HCT116 (cell line): ENCODE measurements at regions not wholly inside any gene's neighbourhood (a gene's known extent, or its start where the extent isn't known, plus 50 kb on each side); places are given as distances from the start of the nearest gene placed in this dataset.

Experiments
- ATAC-seq: fragments of 200-7000 bp; cut with Tn5 transposase; 2 replicates; pipeline ENCODE4 v1.9.1; 2020; ENCODE audit warnings: mild to moderate bottlenecking, moderate library complexity
- BruUV-seq: library from RNA; stranded (reverse); fragments of 400-500 nt; replicated peaks from 2 replicates; lab custom pipeline; 2021; lab: Mats Ljungman, UMichigan
- CTCF ChIA-PET: fragments of 300-600 bp; sonication (Branson Sonifier 250); formaldehyde crosslinking; loops from one replicate; lab custom pipeline; 2021; ENCODE audit warnings: antibody characterized with exemption; lab: Charles Lee
- POLR2A ChIA-PET: fragments of 300-600, 350-600 bp; sonication (Branson Sonifier 250); formaldehyde crosslinking; loops from one replicate; lab custom pipeline; 2021; ENCODE audit warnings: antibody characterized with exemption; lab: Charles Lee
- RAD21 ChIA-PET, 2 experiments: fragments of 300-600 bp; sonication (Branson Sonifier 250); formaldehyde crosslinking; loops; one replicate each; lab custom pipeline; 2023; ENCODE audit warnings: low total read pairs in 2 of 2; ENCODE audit not compliant: uncharacterized antibody in 2 of 2, unreplicated experiment in 2 of 2, low non-redundant PET in 1 of 2; lab: Charles Lee
- DNase-seq: peaks from one replicate; pipeline ENCODE4 v3.0.0-alpha.2; 2010; ENCODE audit warnings: low read depth, low spot score
- H2AFZ ChIP-seq: fragments of 200-600 bp; shearing (Covaris generic), sonication (generic); 2 replicates; pipeline ENCODE4 v1.6.1; 2017; ENCODE audit warnings: low read depth, mixed run types, mixed read lengths, antibody characterized with exemption, low read length; ENCODE audit not compliant: poor library complexity, severe bottlenecking
- H3K27ac ChIP-seq: 2 replicates; pipeline ENCODE4 v1.5.1; 2012; ENCODE audit warnings: low read depth, low read length
- H3K27me3 ChIP-seq: fragments of 200-600 bp; sonication (generic); 2 replicates; pipeline ENCODE4 v1.6.1; 2016; ENCODE audit warnings: mixed run types, low read length, mixed read lengths; ENCODE audit not compliant: insufficient read depth
- H3K36me3 ChIP-seq, 2 experiments: fragments of 200-500 bp in 1 of 2; fragments of 200-600 bp in 1 of 2; sonication (Bioruptor generic) in 1 of 2; sonication (generic) in 1 of 2; 2 replicates each; pipeline versions ENCODE4 v1.5.1 to v1.6.1; 2014 to 2016; ENCODE audit warnings: low read length in 2 of 2, inconsistent platforms in 1 of 2, mixed read lengths in 1 of 2, mixed run types in 1 of 2; ENCODE audit not compliant: insufficient read depth in 2 of 2, control insufficient read depth in 1 of 2
- H3K4me1 ChIP-seq, 2 experiments: fragments of 200-600 bp in 1 of 2; sonication (generic) in 1 of 2; 2 replicates each; pipeline versions ENCODE4 v1.5.1 to v1.6.1; 2012 to 2017; ENCODE audit warnings: low read length in 2 of 2, inconsistent platforms in 1 of 2, mild to moderate bottlenecking in 1 of 2, mixed read lengths in 1 of 2, mixed run types in 1 of 2, moderate library complexity in 1 of 2; ENCODE audit not compliant: insufficient read depth in 2 of 2, control insufficient read depth in 1 of 2
- H3K4me2 ChIP-seq: fragments of 200-600 bp; sonication (generic); 2 replicates; pipeline ENCODE4 v1.6.1; 2017; ENCODE audit warnings: mixed run types, low read length, mixed read lengths
- H3K4me3 ChIP-seq, 2 experiments: fragments of 200-600 bp in 1 of 2; sonication (generic) in 1 of 2; replicated peaks in 1 of 2; 2 replicates each; pipeline ENCODE4 v1.5.1; 2011 to 2016; ENCODE audit warnings: low read length in 2 of 2, control low read depth in 1 of 2, low read depth in 1 of 2, mild to moderate bottlenecking in 1 of 2, mixed read lengths in 1 of 2, mixed run types in 1 of 2
- H3K79me2 ChIP-seq: fragments of 200-600 bp; sonication (generic); 2 replicates; pipeline ENCODE4 v1.6.1; 2017; ENCODE audit warnings: mild to moderate bottlenecking, mixed run types, low read length, moderate library complexity, mixed read lengths; ENCODE audit not compliant: insufficient read depth
- H3K9ac ChIP-seq: fragments of 200-600 bp; sonication (generic); 2 replicates; pipeline ENCODE4 v1.6.1; 2016; ENCODE audit warnings: low read length, mixed read lengths
- H3K9me2 ChIP-seq: fragments of 200-600 bp; sonication (generic), shearing (Covaris generic); 2 replicates; pipeline ENCODE4 v1.6.1; 2017; ENCODE audit warnings: mixed run types, mild to moderate bottlenecking, moderate library complexity; ENCODE audit not compliant: insufficient read depth
- H3K9me3 ChIP-seq, 2 experiments: fragments of 200-500 bp in 1 of 2; fragments of 200-600 bp in 1 of 2; sonication (Bioruptor generic) in 1 of 2; sonication (generic) in 1 of 2; 2 replicates each; pipeline ENCODE4 v1.6.1; 2014 to 2017; ENCODE audit warnings: low read length in 2 of 2, mixed read lengths in 2 of 2, inconsistent platforms in 1 of 2, low read depth in 1 of 2, mild to moderate bottlenecking in 1 of 2, mixed run types in 1 of 2, moderate library complexity in 1 of 2; ENCODE audit not compliant: control insufficient read depth in 1 of 2, insufficient read depth in 1 of 2
- H4K20me1 ChIP-seq: fragments of 200-600 bp; sonication (generic), shearing (Covaris generic); 2 replicates; pipeline ENCODE4 v1.6.1; 2017; ENCODE audit warnings: mixed run types, mild to moderate bottlenecking, moderate library complexity; ENCODE audit not compliant: insufficient read depth
- ATF3 ChIP-seq: IDR thresholded peaks from 2 replicates; pipeline ENCODE4 v1.6.1; 2012
- CBX3 ChIP-seq: IDR thresholded peaks from 2 replicates; pipeline ENCODE4 v1.6.1; 2012; ENCODE audit warnings: low read depth
- CTCF ChIP-seq, 3 experiments: fragments of 200-600 bp in 1 of 3; sonication (generic) in 1 of 3; IDR thresholded peaks in 2 of 3; conservative IDR thresholded peaks in 1 of 3; 2 replicates each; pipeline ENCODE4 v1.5.1; 2012 to 2017; ENCODE audit warnings: low read depth in 2 of 3, low read length in 2 of 3, antibody characterized with exemption in 1 of 3, borderline replicate concordance in 1 of 3, control low read depth in 1 of 3, mild to moderate bottlenecking in 1 of 3, mixed read lengths in 1 of 3, mixed run types in 1 of 3, moderate library complexity in 1 of 3; ENCODE audit not compliant: insufficient read depth in 1 of 3
- EGR1 ChIP-seq: IDR thresholded peaks from 2 replicates; pipeline ENCODE4 v1.6.1; 2012; ENCODE audit warnings: low read depth
- EZH2 ChIP-seq: fragments of 200-600 bp; sonication (generic); IDR thresholded peaks from 2 replicates; pipeline ENCODE4 v1.6.1; 2017; ENCODE audit warnings: antibody characterized with exemption, mixed run types
- FOSL1 ChIP-seq: IDR thresholded peaks from 2 replicates; pipeline ENCODE4 v1.6.1; 2012; ENCODE audit warnings: low read depth
- JUND ChIP-seq: IDR thresholded peaks from 2 replicates; pipeline ENCODE4 v1.6.1; 2012
- MAX ChIP-seq: IDR thresholded peaks from 2 replicates; pipeline ENCODE4 v1.6.1; 2012
- POLR2A ChIP-seq: IDR thresholded peaks from 2 replicates; pipeline ENCODE4 v1.7.0; 2011; ENCODE audit warnings: borderline replicate concordance; ENCODE audit not compliant: insufficient read depth, insufficient read length; ENCODE audit errors: extremely low read depth
- POLR2AphosphoS5 ChIP-seq: IDR thresholded peaks from 2 replicates; pipeline ENCODE4 v1.6.1; 2011; ENCODE audit warnings: mild to moderate bottlenecking, low read depth, low read length, moderate library complexity
- REST ChIP-seq: IDR thresholded peaks from 2 replicates; pipeline ENCODE4 v1.6.1; 2012; ENCODE audit warnings: low read depth
- SIN3A ChIP-seq: IDR thresholded peaks from 2 replicates; pipeline ENCODE4 v1.6.1; 2012; ENCODE audit warnings: low read depth
- SRF ChIP-seq: IDR thresholded peaks from 2 replicates; pipeline ENCODE4 v1.6.1; 2012; ENCODE audit warnings: low read depth
- ZBTB33 ChIP-seq: IDR thresholded peaks from 2 replicates; pipeline ENCODE4 v1.6.1; 2011; ENCODE audit warnings: mild to moderate bottlenecking, low read length, moderate library complexity; ENCODE audit not compliant: insufficient replicate concordance; ENCODE audit errors: extremely low read depth
- intact Hi-C: fragments of 100-400 bp; cut with micrococcal nuclease; formaldehyde crosslinking; loops from 2 replicates; pipeline ENCODE4 v1.10.0; 2022

- H4K20me1 ChIP-seq = no peaks in the 10 kb centered on the region
- no peaks in the 10 kb centered on the region for H3K9me2 ChIP-seq
- no peak overlapping the region for H2AFZ ChIP-seq
- H3K4me2 ChIP-seq = no peak overlapping the region
- ChIA-PET CTCF (no interaction called here), RAD21 (no interaction called here), POLR2A (no interaction called here)
- DNase-seq (no peak), ATAC-seq (no peak)
- H3K36me3 ChIP-seq = no peaks in the 10 kb centered on the region
- H3K9ac ChIP-seq = no peak overlapping the region
- H3K9me3 ChIP-seq = no peaks in the 10 kb centered on the region
- no TSS peak for BruUV-seq
- no peaks in the 10 kb centered on the region for H3K27me3 ChIP-seq
- TF ChIP-seq CBX3 = no peak
- TF ChIP-seq POLR2AphosphoS5 = no peak
- no peak for TF ChIP-seq FOSL1
- TF ChIP-seq ZBTB33 = no peak
- no peak for TF ChIP-seq CTCF (IDR thresholded peaks at IDR 0.05 in 2 of 3, conservative IDR thresholded peaks at IDR 0.05 in 1 of 3; ENCODE audit: borderline replicate concordance in 1 of 3, insufficient read depth in 1 of 3, low read depth in 2 of 3, low read length in 2 of 3)
- no peak for TF ChIP-seq JUND
- no peak for TF ChIP-seq POLR2A
- no peak for TF ChIP-seq EZH2
- no peak for TF ChIP-seq ATF3
- no peak for TF ChIP-seq SRF
- no peak for TF ChIP-seq MAX
- no peak for TF ChIP-seq SIN3A
- no peak for TF ChIP-seq REST
- no peak for TF ChIP-seq EGR1
- peaks cover 0 to 8% of the 10 kb centered on the region in 2 experiments; a peak in 1 of 4 replicates for H3K4me1 ChIP-seq
- no peak overlapping the region for H3K27ac ChIP-seq
- intact Hi-C loops = no loop called here
- H3K4me3 ChIP-seq = no peak overlapping the region
- H3K79me2 ChIP-seq = no peaks in the 10 kb centered on the region
These were observed 104.5 kb upstream of the VEGFC start for GRCh38 chr4:176897226-176897625.
